Nephron (organoid): ENCODE measurements at regions not wholly inside any gene's neighbourhood (a gene's known extent, or its start where the extent isn't known, plus 50 kb on each side); places are given as distances from the start of the nearest gene placed in this dataset.

ENCODE experiments used
- H3K27ac Mint-ChIP-seq, 3 experiments: 2 replicates each; pipeline ENCODE4 v1.8.0; 2020; ENCODE audit warnings: mixed read lengths in 3 of 3, mild to moderate bottlenecking in 2 of 3, moderate library complexity in 1 of 3
- H3K27me3 Mint-ChIP-seq: 2 replicates; pipeline ENCODE4 v1.8.0; 2021; ENCODE audit warnings: low read depth, mild to moderate bottlenecking, moderate library complexity, mixed read lengths
- H3K36me3 Mint-ChIP-seq: 2 replicates; pipeline ENCODE4 v1.8.0; 2020; ENCODE audit warnings: low read depth, mixed read lengths
- H3K4me1 Mint-ChIP-seq: 2 replicates; pipeline ENCODE4 v1.8.0; 2020; ENCODE audit warnings: mixed read lengths
- H3K4me3 Mint-ChIP-seq, 3 experiments: 2 replicates each; pipeline ENCODE4 v1.8.0; 2020; ENCODE audit warnings: mild to moderate bottlenecking in 3 of 3, mixed read lengths in 3 of 3, moderate library complexity in 2 of 3
- H3K9me3 Mint-ChIP-seq: 2 replicates; pipeline ENCODE4 v1.8.0; 2020; ENCODE audit warnings: mixed read lengths
- CTCF ChIP-seq, 3 experiments: fragments of 200-600 bp; sonication (generic); IDR thresholded peaks; one replicate each; pipeline ENCODE4 v1.5.0; 2021; ENCODE audit warnings: antibody characterized with exemption in 3 of 3; ENCODE audit not compliant: unreplicated experiment in 3 of 3

GRCh38 chr10:112002206-112002605 is 181.4 kb downstream of the GPAM start:
- Mint-ChIP-seq H3K4me3 (no peak overlapping the region), H3K4me1 (peaks cover 5% of the 10 kb centered on the region), H3K9me3 (peaks cover 6% of the 10 kb centered on the region), H3K27me3 (no peaks in the 10 kb centered on the region), H3K27ac (peak overlapping the region; percentile 48 to 91 (median 84)), H3K36me3 (no peaks in the 10 kb centered on the region)
- no peak for TF ChIP-seq CTCF (IDR thresholded peaks at IDR 0.05; ENCODE audit: unreplicated experiment in 3 of 3)

- H3K9me3 Mint-ChIP-seq, result peaks cover 6% of the 10 kb centered on the region
- no peaks in the 10 kb centered on the region for H3K36me3 Mint-ChIP-seq
- H3K4me1 Mint-ChIP-seq, result peaks cover under 1% of the 10 kb centered on the region
- H3K27ac Mint-ChIP-seq, result no peak overlapping the region
- no peak overlapping the region for H3K4me3 Mint-ChIP-seq
- no peak for TF ChIP-seq CTCF (IDR thresholded peaks at IDR 0.05; ENCODE audit: unreplicated experiment in 3 of 3)
- no peaks in the 10 kb centered on the region for H3K27me3 Mint-ChIP-seq
Measured at GRCh38 chr10:112004075-112004474, 179.5 kb downstream of the GPAM start.

GRCh38 chr10:112005044-112005443 is 178.5 kb downstream of the GPAM start:
- Mint-ChIP-seq H3K4me1 (no peaks in the 10 kb centered on the region), H3K27ac (peak overlapping the region in 1 of 3 experiments; percentile 10), H3K36me3 (no peaks in the 10 kb centered on the region), H3K9me3 (peaks cover 6% of the 10 kb centered on the region), H3K27me3 (no peaks in the 10 kb centered on the region), H3K4me3 (no peak overlapping the region)
- TF ChIP-seq CTCF (IDR thresholded peaks at IDR 0.05; ENCODE audit: unreplicated experiment in 3 of 3), result no peak

- Mint-ChIP-seq H3K27ac (no peak overlapping the region), H3K4me3 (no peak overlapping the region), H3K27me3 (no peaks in the 10 kb centered on the region), H3K9me3 (peaks cover 4% of the 10 kb centered on the region), H3K4me1 (no peaks in the 10 kb centered on the region), H3K36me3 (no peaks in the 10 kb centered on the region)
- no peak for TF ChIP-seq CTCF (IDR thresholded peaks at IDR 0.05; ENCODE audit: unreplicated experiment in 3 of 3)
Measured at GRCh38 chr10:112006407-112006806, 177.2 kb downstream of the GPAM start.

GRCh38 chr10:112006831-112007230 is 176.7 kb downstream of the GPAM start:
- Mint-ChIP-seq H3K4me1 (no peaks in the 10 kb centered on the region), H3K36me3 (no peaks in the 10 kb centered on the region), H3K9me3 (peaks cover 4% of the 10 kb centered on the region), H3K27ac (no peak overlapping the region), H3K4me3 (no peak overlapping the region), H3K27me3 (peaks cover 4% of the 10 kb centered on the region)
- no peak for TF ChIP-seq CTCF (IDR thresholded peaks at IDR 0.05; ENCODE audit: unreplicated experiment in 3 of 3)

GRCh38 chr10:112022196-112022595 is 161.4 kb downstream of the GPAM start:
- Mint-ChIP-seq H3K9me3 (no peaks in the 10 kb centered on the region), H3K4me1 (peaks cover 7% of the 10 kb centered on the region), H3K27ac (no peak overlapping the region), H3K4me3 (no peak overlapping the region), H3K27me3 (no peaks in the 10 kb centered on the region), H3K36me3 (no peaks in the 10 kb centered on the region)
- no peak for TF ChIP-seq CTCF (IDR thresholded peaks at IDR 0.05; ENCODE audit: unreplicated experiment in 3 of 3)
